ENCODE measurements at regions not wholly inside any gene's neighbourhood (a gene's known extent, or its start where the extent isn't known, plus 50 kb on each side); places are given as distances from the start of the nearest gene placed in this dataset.

DNA sequence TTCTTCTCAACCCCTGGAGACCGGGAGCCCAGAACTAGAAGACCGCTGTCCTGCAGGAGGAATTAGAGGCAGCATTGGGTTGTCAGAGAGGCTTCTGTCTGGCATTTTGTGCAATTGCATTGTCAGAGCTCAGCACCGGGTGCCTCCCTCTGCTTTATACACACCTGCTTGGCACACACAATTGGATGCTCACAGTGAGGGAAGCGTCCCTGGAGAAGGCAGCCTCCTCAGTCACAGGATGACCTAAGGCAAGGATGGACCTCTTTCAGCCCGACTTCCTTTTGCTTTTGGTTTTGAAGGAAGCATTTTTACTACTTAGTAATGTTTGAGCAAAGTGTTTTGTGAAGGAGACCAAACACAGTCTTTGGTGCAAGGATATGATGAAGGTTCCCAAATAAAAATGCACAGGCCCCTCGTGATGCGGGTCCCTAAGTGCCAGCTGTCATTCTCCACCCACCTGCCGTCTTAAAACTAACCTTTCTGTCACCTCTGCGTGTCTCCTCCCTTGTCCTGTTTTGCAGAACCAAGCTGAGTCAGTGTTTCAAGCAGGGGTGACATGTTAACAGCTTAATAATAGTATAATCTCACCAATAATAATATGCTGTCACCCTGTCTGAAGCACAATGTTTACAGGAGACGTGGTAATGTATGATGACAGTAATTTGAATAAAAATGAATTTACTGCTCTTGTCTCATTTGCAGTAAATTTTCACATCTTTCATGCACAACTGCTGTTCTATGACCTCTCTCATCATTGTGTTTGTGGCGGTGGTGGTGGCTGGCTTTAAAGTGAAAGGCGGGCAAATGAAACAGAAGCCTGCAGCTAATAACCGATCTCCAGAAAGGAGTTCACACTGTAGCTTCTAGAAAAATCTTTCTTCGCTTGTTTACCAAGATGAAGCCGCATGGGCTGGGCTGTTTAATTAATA lies 430.2 kb upstream of the MKI67 start:
- H3K4me3 ChIP-seq (ENCODE audit: low read length), result peak overlapping the region; percentile 10
- H3K79me2 ChIP-seq (replicated peaks; ENCODE audit: insufficient read depth, low read length), result no peaks in the 10 kb centered on the region
- H2AFZ ChIP-seq (ENCODE audit: low read depth, low read length), result no peak overlapping the region
- H3K9ac ChIP-seq (ENCODE audit: low read length), result no peak overlapping the region
- no peak overlapping the region for H3K4me2 ChIP-seq (ENCODE audit: low read length)
- peaks cover 5% of the 10 kb centered on the region for H3K27me3 ChIP-seq (ENCODE audit: insufficient read depth, low read depth, low read length)
- peaks cover 4% of the 10 kb centered on the region for H3K9me3 ChIP-seq (ENCODE audit: low read length)
- H3K9me2 ChIP-seq (ENCODE audit: insufficient read depth, low read length), result no peaks in the 10 kb centered on the region
- H3F3A ChIP-seq (ENCODE audit: insufficient read depth, low read length, poor library complexity, severe bottlenecking), result peaks cover 3% of the 10 kb centered on the region
- H4K20me1 ChIP-seq (ENCODE audit: insufficient read depth), result no peaks in the 10 kb centered on the region
- H3K36me3 ChIP-seq (ENCODE audit: insufficient read depth, low read length), result no peaks in the 10 kb centered on the region
- no peak overlapping the region for H3K27ac ChIP-seq (ENCODE audit: low read length)
- TF ChIP-seq, protein P1, sequence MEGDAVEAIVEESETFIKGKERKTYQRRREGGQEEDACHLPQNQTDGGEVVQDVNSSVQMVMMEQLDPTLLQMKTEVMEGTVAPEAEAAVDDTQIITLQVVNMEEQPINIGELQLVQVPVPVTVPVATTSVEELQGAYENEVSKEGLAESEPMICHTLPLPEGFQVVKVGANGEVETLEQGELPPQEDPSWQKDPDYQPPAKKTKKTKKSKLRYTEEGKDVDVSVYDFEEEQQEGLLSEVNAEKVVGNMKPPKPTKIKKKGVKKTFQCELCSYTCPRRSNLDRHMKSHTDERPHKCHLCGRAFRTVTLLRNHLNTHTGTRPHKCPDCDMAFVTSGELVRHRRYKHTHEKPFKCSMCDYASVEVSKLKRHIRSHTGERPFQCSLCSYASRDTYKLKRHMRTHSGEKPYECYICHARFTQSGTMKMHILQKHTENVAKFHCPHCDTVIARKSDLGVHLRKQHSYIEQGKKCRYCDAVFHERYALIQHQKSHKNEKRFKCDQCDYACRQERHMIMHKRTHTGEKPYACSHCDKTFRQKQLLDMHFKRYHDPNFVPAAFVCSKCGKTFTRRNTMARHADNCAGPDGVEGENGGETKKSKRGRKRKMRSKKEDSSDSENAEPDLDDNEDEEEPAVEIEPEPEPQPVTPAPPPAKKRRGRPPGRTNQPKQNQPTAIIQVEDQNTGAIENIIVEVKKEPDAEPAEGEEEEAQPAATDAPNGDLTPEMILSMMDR (IDR thresholded peaks at IDR 0.05; ENCODE audit: poor library complexity, severe bottlenecking), result no peak
- TF ChIP-seq SMC3 (conservative IDR thresholded peaks at IDR 0.05; ENCODE audit: poor library complexity) (no peak), RAD21 (conservative IDR thresholded peaks at IDR 0.05) (no peak), POLR2AphosphoS5 (IDR thresholded peaks at IDR 0.05) (peak; percentile 98), MXI1 (conservative IDR thresholded peaks at IDR 0.05; ENCODE audit: poor library complexity, severe bottlenecking) (no peak), EZH2 (IDR thresholded peaks at IDR 0.05; ENCODE audit: borderline replicate concordance, insufficient read depth, low read length, poor library complexity, severe bottlenecking) (no peak), EP300 (conservative IDR thresholded peaks at IDR 0.05; ENCODE audit: poor library complexity, severe bottlenecking) (peak; percentile 95), TAF1 (IDR thresholded peaks at IDR 0.05; ENCODE audit: low read depth) (no peak)
- TF ChIP-seq, protein P2, sequence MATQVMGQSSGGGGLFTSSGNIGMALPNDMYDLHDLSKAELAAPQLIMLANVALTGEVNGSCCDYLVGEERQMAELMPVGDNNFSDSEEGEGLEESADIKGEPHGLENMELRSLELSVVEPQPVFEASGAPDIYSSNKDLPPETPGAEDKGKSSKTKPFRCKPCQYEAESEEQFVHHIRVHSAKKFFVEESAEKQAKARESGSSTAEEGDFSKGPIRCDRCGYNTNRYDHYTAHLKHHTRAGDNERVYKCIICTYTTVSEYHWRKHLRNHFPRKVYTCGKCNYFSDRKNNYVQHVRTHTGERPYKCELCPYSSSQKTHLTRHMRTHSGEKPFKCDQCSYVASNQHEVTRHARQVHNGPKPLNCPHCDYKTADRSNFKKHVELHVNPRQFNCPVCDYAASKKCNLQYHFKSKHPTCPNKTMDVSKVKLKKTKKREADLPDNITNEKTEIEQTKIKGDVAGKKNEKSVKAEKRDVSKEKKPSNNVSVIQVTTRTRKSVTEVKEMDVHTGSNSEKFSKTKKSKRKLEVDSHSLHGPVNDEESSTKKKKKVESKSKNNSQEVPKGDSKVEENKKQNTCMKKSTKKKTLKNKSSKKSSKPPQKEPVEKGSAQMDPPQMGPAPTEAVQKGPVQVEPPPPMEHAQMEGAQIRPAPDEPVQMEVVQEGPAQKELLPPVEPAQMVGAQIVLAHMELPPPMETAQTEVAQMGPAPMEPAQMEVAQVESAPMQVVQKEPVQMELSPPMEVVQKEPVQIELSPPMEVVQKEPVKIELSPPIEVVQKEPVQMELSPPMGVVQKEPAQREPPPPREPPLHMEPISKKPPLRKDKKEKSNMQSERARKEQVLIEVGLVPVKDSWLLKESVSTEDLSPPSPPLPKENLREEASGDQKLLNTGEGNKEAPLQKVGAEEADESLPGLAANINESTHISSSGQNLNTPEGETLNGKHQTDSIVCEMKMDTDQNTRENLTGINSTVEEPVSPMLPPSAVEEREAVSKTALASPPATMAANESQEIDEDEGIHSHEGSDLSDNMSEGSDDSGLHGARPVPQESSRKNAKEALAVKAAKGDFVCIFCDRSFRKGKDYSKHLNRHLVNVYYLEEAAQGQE (IDR thresholded peaks at IDR 0.05; ENCODE audit: borderline replicate concordance), result no peak

DNA sequence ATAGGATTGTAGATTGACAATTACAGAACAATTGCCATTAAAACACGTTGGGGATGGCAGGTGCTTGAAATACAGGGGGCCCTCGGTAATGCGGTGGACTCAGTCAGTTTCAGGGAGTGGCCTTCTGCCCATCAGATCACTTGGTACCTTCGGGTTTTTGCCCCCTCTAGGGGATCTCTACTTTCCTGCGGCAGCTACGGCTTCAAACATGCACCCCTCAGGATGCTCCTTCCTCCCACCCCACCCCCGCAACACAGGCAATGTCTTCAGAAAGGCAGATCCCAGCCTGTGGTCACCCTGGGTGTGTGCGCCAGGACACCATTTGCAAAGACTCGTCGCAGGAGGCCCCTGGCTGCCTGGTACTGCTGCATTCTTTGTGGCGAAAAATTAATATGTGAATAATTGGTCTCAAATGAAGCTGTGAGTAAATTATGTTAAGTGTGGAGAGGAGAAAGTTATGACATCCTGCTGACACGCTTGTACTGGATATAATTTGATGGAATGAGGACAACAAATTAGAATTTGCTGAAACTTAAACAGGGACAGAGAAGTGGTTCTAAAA lies 431.0 kb upstream of the MKI67 start:
- H3K4me3 ChIP-seq (ENCODE audit: low read length), result peak overlapping the region; percentile 10
- peaks cover 3% of the 10 kb centered on the region for H3F3A ChIP-seq (ENCODE audit: insufficient read depth, low read length, poor library complexity, severe bottlenecking)
- H3K4me2 ChIP-seq (ENCODE audit: low read length), result no peak overlapping the region
- H3K9ac ChIP-seq (ENCODE audit: low read length), result no peak overlapping the region
- H3K27me3 ChIP-seq (ENCODE audit: insufficient read depth, low read depth, low read length), result peaks cover 5% of the 10 kb centered on the region
- no peak overlapping the region for H3K27ac ChIP-seq (ENCODE audit: low read length)
- no peaks in the 10 kb centered on the region for H3K36me3 ChIP-seq (ENCODE audit: insufficient read depth, low read length)
- no peaks in the 10 kb centered on the region for H4K20me1 ChIP-seq (ENCODE audit: insufficient read depth)
- H2AFZ ChIP-seq (ENCODE audit: low read depth, low read length), result no peak overlapping the region
- no peaks in the 10 kb centered on the region for H3K9me2 ChIP-seq (ENCODE audit: insufficient read depth, low read length)
- no peak for TF ChIP-seq POLR2AphosphoS5 (IDR thresholded peaks at IDR 0.05)
- no peak for TF ChIP-seq RAD21 (conservative IDR thresholded peaks at IDR 0.05)
- TF ChIP-seq TAF1 (IDR thresholded peaks at IDR 0.05; ENCODE audit: low read depth), result no peak
- TF ChIP-seq MXI1 (conservative IDR thresholded peaks at IDR 0.05; ENCODE audit: poor library complexity, severe bottlenecking), result no peak
- no peak for TF ChIP-seq SMC3 (conservative IDR thresholded peaks at IDR 0.05; ENCODE audit: poor library complexity)
- TF ChIP-seq, protein P2 (IDR thresholded peaks at IDR 0.05; ENCODE audit: borderline replicate concordance), result no peak
- TF ChIP-seq, protein P1 (IDR thresholded peaks at IDR 0.05; ENCODE audit: poor library complexity, severe bottlenecking), result no peak
- no peak for TF ChIP-seq EP300 (conservative IDR thresholded peaks at IDR 0.05; ENCODE audit: poor library complexity, severe bottlenecking)
- TF ChIP-seq EZH2 (IDR thresholded peaks at IDR 0.05; ENCODE audit: borderline replicate concordance, insufficient read depth, low read length, poor library complexity, severe bottlenecking), result no peak
- no peaks in the 10 kb centered on the region for H3K79me2 ChIP-seq (replicated peaks; ENCODE audit: insufficient read depth, low read length)
- peaks cover 8% of the 10 kb centered on the region for H3K9me3 ChIP-seq (ENCODE audit: low read length)
